ENCODE measurements at regions not wholly inside any gene's neighbourhood (a gene's known extent, or its start where the extent isn't known, plus 50 kb on each side); places are given as distances from the start of the nearest gene placed in this dataset.

GRCh38 chr18:78418379-78418778, 561.2 kb upstream of the SALL3 start:
- H3K4me2 ChIP-seq (ENCODE audit: unreplicated experiment) = no peak overlapping the region
- H3K4me3 ChIP-seq = no peak overlapping the region
- 40 to 41% methylated on average over 7 of the region's 7 CpGs for WGBS, 2 experiments (ENCODE audit: low coverage in 1 of 2, low lambda C conversion rate in 2 of 2, missing lambda C conversion rate in 2 of 2)
- no peaks in the 10 kb centered on the region for H3K36me3 ChIP-seq (ENCODE audit: low read depth)
- in situ Hi-C loops (cut with MboI) = no loop called here
- no peak overlapping the region for H3K9ac ChIP-seq
- no peaks in the 10 kb centered on the region for H3K4me1 ChIP-seq (ENCODE audit: insufficient read depth)
- no peaks in the 10 kb centered on the region for H3K79me2 ChIP-seq (ENCODE audit: insufficient read depth)
- no peaks in the 10 kb centered on the region for H3K9me2 ChIP-seq (ENCODE audit: insufficient read depth)
- DNase-seq = no peak
- H3F3A ChIP-seq (ENCODE audit: insufficient read depth) = no peaks in the 10 kb centered on the region
- no peak overlapping the region for H2AFZ ChIP-seq
- no peaks in the 10 kb centered on the region for H3K9me3 ChIP-seq (ENCODE audit: low read depth)
- H3K27ac ChIP-seq = no peak overlapping the region
- no peaks in the 10 kb centered on the region for H3K27me3 ChIP-seq (replicated peaks; ENCODE audit: insufficient read depth)
- TF ChIP-seq EZH2phosphoT487 (IDR thresholded peaks at IDR 0.05; ENCODE audit: insufficient read depth, low read depth) = no peak
- no peak for TF ChIP-seq EZH2 (IDR thresholded peaks at IDR 0.05; ENCODE audit: insufficient read depth, poor library complexity, severe bottlenecking)
- no peaks in the 10 kb centered on the region for H4K20me1 ChIP-seq (ENCODE audit: insufficient read depth)

DNA sequence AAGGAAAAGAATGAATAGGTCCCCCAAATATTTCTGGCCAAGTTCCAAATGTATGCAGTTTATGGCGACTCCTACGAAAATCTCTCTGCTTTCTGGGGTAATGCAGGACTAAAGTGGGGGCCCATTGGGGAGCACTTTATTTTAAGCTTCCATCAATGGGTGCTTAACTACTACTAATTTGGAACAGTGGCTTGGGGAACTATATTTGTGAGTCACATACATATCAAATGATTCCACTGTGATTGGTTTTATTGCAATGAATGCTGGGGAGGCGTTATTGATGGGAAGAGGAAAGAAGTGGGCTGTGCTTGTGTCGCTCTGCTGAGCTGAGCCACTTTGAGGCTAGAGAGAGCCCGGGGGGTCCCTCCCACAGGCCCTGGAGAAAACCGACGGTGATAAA, 560.4 kb upstream of the SALL3 start:
- Histone ChIP-seq H3K9me3 (ENCODE audit: low read depth) (no peaks in the 10 kb centered on the region), H3K4me3 (no peak overlapping the region), H3K4me1 (ENCODE audit: insufficient read depth) (no peaks in the 10 kb centered on the region), H4K20me1 (ENCODE audit: insufficient read depth) (no peaks in the 10 kb centered on the region), H3K36me3 (ENCODE audit: low read depth) (no peaks in the 10 kb centered on the region), H3F3A (ENCODE audit: insufficient read depth) (no peaks in the 10 kb centered on the region), H2AFZ (no peak overlapping the region), H3K9ac (no peak overlapping the region), H3K79me2 (ENCODE audit: insufficient read depth) (no peaks in the 10 kb centered on the region), H3K9me2 (ENCODE audit: insufficient read depth) (no peaks in the 10 kb centered on the region), H3K27ac (no peak overlapping the region), H3K4me2 (ENCODE audit: unreplicated experiment) (no peak overlapping the region), H3K27me3 (replicated peaks; ENCODE audit: insufficient read depth) (no peaks in the 10 kb centered on the region)
- 29% methylated on average over 7 of the region's 7 CpGs for WGBS, 2 experiments (ENCODE audit: low coverage in 1 of 2, low lambda C conversion rate in 2 of 2, missing lambda C conversion rate in 2 of 2)
- no peak for TF ChIP-seq EZH2 (IDR thresholded peaks at IDR 0.05; ENCODE audit: insufficient read depth, poor library complexity, severe bottlenecking)
- TF ChIP-seq EZH2phosphoT487 (IDR thresholded peaks at IDR 0.05; ENCODE audit: insufficient read depth, low read depth) = no peak
- in situ Hi-C loops (cut with MboI) = no loop called here
- no peak for DNase-seq

DNA sequence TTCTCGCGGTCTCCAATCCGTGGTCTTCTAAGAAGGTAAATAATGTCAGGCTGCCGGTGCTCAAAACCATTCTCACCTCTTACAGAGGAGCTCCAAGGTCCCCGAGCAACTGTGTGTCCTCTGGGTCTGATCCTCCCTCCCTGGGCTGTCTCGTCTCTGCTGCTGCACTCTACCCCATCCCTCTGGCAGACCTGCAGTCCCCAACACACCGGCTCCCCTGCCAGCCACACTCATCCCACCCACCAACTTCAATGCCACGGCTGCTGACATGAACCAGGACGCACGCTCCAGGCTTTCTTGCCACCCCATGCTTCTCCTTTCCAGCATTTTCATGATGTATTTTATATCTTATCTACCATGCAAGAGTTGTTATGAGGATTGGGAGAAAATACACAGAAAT, 559.5 kb upstream of the SALL3 start:
- Histone ChIP-seq H3K9ac (no peak overlapping the region), H3K9me2 (ENCODE audit: insufficient read depth) (no peaks in the 10 kb centered on the region), H4K20me1 (ENCODE audit: insufficient read depth) (no peaks in the 10 kb centered on the region), H3K79me2 (ENCODE audit: insufficient read depth) (no peaks in the 10 kb centered on the region), H3K4me3 (no peak overlapping the region), H3K27me3 (replicated peaks; ENCODE audit: insufficient read depth) (no peaks in the 10 kb centered on the region), H3K27ac (no peak overlapping the region), H3F3A (ENCODE audit: insufficient read depth) (no peaks in the 10 kb centered on the region), H3K4me2 (ENCODE audit: unreplicated experiment) (no peak overlapping the region), H3K4me1 (ENCODE audit: insufficient read depth) (no peaks in the 10 kb centered on the region), H3K9me3 (ENCODE audit: low read depth) (no peaks in the 10 kb centered on the region), H3K36me3 (ENCODE audit: low read depth) (no peaks in the 10 kb centered on the region), H2AFZ (no peak overlapping the region)
- TF ChIP-seq EZH2 (IDR thresholded peaks at IDR 0.05; ENCODE audit: insufficient read depth, poor library complexity, severe bottlenecking) = no peak
- TF ChIP-seq EZH2phosphoT487 (IDR thresholded peaks at IDR 0.05; ENCODE audit: insufficient read depth, low read depth) = no peak
- WGBS, 2 experiments (ENCODE audit: low coverage in 1 of 2, low lambda C conversion rate in 2 of 2, missing lambda C conversion rate in 2 of 2) = 43 to 45% methylated on average over 10 of the region's 10 CpGs
- in situ Hi-C loops (cut with MboI) = no loop called here
- DNase-seq = no peak

GRCh38 chr18:78421392-78421791, 558.2 kb upstream of the SALL3 start:
- no peaks in the 10 kb centered on the region for H3K9me2 ChIP-seq (ENCODE audit: insufficient read depth)
- H4K20me1 ChIP-seq (ENCODE audit: insufficient read depth) = no peaks in the 10 kb centered on the region
- no peaks in the 10 kb centered on the region for H3K27me3 ChIP-seq (replicated peaks; ENCODE audit: insufficient read depth)
- H3K79me2 ChIP-seq (ENCODE audit: insufficient read depth) = no peaks in the 10 kb centered on the region
- no peak overlapping the region for H3K4me2 ChIP-seq (ENCODE audit: unreplicated experiment)
- no peak for TF ChIP-seq EZH2 (IDR thresholded peaks at IDR 0.05; ENCODE audit: insufficient read depth, poor library complexity, severe bottlenecking)
- H3K9ac ChIP-seq = no peak overlapping the region
- H2AFZ ChIP-seq = no peak overlapping the region
- no peak overlapping the region for H3K4me3 ChIP-seq
- DNase-seq = no peak
- no peaks in the 10 kb centered on the region for H3F3A ChIP-seq (ENCODE audit: insufficient read depth)
- in situ Hi-C loops (cut with MboI) = no loop called here
- H3K9me3 ChIP-seq (ENCODE audit: low read depth) = no peaks in the 10 kb centered on the region
- H3K36me3 ChIP-seq (ENCODE audit: low read depth) = no peaks in the 10 kb centered on the region
- H3K27ac ChIP-seq = no peak overlapping the region
- no peaks in the 10 kb centered on the region for H3K4me1 ChIP-seq (ENCODE audit: insufficient read depth)
- WGBS, 2 experiments (ENCODE audit: low coverage in 1 of 2, low lambda C conversion rate in 2 of 2, missing lambda C conversion rate in 2 of 2) = 6 to 11% methylated on average over 1 of the region's 1 CpG

DNA sequence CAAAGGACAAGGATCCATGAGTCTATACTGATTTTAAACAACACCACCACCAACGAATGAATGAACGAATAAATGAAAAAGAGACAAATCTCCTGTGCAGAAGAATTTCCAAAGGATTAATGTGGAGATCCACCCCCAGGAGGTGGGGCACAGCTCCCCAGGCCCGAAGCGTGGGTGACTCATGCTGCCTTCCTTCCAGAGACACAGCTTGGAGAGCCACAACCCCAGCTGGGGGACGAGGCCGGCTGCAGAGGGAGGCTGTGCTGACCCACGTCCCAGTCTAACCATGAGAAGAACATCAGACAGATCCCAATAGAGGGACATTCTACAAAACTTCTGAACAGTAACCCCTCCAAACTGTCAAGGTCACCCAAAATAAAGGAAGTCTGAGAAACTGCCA, 557.3 kb upstream of the SALL3 start:
- no peaks in the 10 kb centered on the region for H3K4me1 ChIP-seq (ENCODE audit: insufficient read depth)
- no peaks in the 10 kb centered on the region for H3K79me2 ChIP-seq (ENCODE audit: insufficient read depth)
- in situ Hi-C loops (cut with MboI) = no loop called here
- H3K36me3 ChIP-seq (ENCODE audit: low read depth) = no peaks in the 10 kb centered on the region
- no peak for TF ChIP-seq EZH2 (IDR thresholded peaks at IDR 0.05; ENCODE audit: insufficient read depth, poor library complexity, severe bottlenecking)
- TF ChIP-seq EZH2phosphoT487 (IDR thresholded peaks at IDR 0.05; ENCODE audit: insufficient read depth, low read depth) = no peak
- no peak overlapping the region for H3K4me2 ChIP-seq (ENCODE audit: unreplicated experiment)
- H3K27me3 ChIP-seq (replicated peaks; ENCODE audit: insufficient read depth) = no peaks in the 10 kb centered on the region
- no peaks in the 10 kb centered on the region for H3K9me2 ChIP-seq (ENCODE audit: insufficient read depth)
- no peaks in the 10 kb centered on the region for H3F3A ChIP-seq (ENCODE audit: insufficient read depth)
- no peaks in the 10 kb centered on the region for H3K9me3 ChIP-seq (ENCODE audit: low read depth)
- no peak overlapping the region for H3K4me3 ChIP-seq
- H3K27ac ChIP-seq = no peak overlapping the region
- no peaks in the 10 kb centered on the region for H4K20me1 ChIP-seq (ENCODE audit: insufficient read depth)
- H3K9ac ChIP-seq = no peak overlapping the region
- 27% methylated on average over 7 of the region's 7 CpGs for WGBS, 2 experiments (ENCODE audit: low coverage in 1 of 2, low lambda C conversion rate in 2 of 2, missing lambda C conversion rate in 2 of 2)
- no peak overlapping the region for H2AFZ ChIP-seq
- DNase-seq = no peak
